ENCODE measurements at regions not wholly inside any gene's neighbourhood (a gene's known extent, or its start where the extent isn't known, plus 50 kb on each side); places are given as distances from the start of the nearest gene placed in this dataset.
A peak's percentile ranks its signal among the peaks of the same experiment; 100 is the strongest.
"Not testable (repeated sequence)": the region's sequence is repeated elsewhere in the genome, so short reads cannot be mapped to it uniquely, and the experiment has no call there.

GRCh38 chr14:47919997-47920396 is 244.6 kb upstream of the MDGA2 start:
- no peaks in the 10 kb centered on the region for H3K9me3 Mint-ChIP-seq (ENCODE audit: unreplicated experiment)
- no peak overlapping the region for H3K27ac Mint-ChIP-seq (ENCODE audit: unreplicated experiment)
- TF ChIP-seq, protein P1, sequence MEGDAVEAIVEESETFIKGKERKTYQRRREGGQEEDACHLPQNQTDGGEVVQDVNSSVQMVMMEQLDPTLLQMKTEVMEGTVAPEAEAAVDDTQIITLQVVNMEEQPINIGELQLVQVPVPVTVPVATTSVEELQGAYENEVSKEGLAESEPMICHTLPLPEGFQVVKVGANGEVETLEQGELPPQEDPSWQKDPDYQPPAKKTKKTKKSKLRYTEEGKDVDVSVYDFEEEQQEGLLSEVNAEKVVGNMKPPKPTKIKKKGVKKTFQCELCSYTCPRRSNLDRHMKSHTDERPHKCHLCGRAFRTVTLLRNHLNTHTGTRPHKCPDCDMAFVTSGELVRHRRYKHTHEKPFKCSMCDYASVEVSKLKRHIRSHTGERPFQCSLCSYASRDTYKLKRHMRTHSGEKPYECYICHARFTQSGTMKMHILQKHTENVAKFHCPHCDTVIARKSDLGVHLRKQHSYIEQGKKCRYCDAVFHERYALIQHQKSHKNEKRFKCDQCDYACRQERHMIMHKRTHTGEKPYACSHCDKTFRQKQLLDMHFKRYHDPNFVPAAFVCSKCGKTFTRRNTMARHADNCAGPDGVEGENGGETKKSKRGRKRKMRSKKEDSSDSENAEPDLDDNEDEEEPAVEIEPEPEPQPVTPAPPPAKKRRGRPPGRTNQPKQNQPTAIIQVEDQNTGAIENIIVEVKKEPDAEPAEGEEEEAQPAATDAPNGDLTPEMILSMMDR (IDR thresholded peaks at IDR 0.05; ENCODE audit: partially characterized antibody, unreplicated experiment) = no peak
- no peak for DNase-seq
- no peaks in the 10 kb centered on the region for H3K4me1 Mint-ChIP-seq (ENCODE audit: low read depth, unreplicated experiment)
- no peak overlapping the region for H3K4me3 Mint-ChIP-seq (ENCODE audit: unreplicated experiment)
- no peaks in the 10 kb centered on the region for H3K27me3 Mint-ChIP-seq (ENCODE audit: unreplicated experiment)
- no peaks in the 10 kb centered on the region for H3K36me3 Mint-ChIP-seq (ENCODE audit: unreplicated experiment)

DNA sequence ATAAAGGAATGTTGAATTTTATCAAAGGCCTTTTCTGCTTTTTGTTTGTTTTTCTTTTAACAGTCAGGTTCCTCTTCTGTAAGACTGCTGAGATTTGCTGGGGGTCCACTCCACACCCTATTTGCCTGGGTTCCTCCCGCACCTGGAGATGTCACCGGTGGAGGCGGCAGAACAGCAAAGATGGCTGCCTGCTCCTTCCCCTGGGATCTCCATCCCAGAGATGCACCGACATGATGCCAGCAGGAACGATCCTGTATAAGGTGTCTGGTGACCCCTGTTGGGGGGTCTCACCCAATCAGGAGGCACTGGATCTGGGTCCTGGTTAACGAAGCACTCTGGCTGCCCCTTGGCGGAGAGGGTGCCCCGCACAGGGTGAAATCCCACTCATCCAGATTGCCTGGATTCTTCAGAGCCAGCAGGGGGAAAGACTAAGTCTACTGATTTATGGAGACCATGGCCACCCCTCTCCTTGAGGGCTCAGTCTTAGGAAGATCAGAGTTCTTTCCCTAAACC is 244.0 kb upstream of the MDGA2 start:
- H3K27me3 Mint-ChIP-seq (ENCODE audit: unreplicated experiment) = no peaks in the 10 kb centered on the region
- no peaks in the 10 kb centered on the region for H3K4me1 Mint-ChIP-seq (ENCODE audit: low read depth, unreplicated experiment)
- TF ChIP-seq, protein P1 (IDR thresholded peaks at IDR 0.05; ENCODE audit: partially characterized antibody, unreplicated experiment) = no peak
- H3K4me3 Mint-ChIP-seq (ENCODE audit: unreplicated experiment) = no peak overlapping the region
- DNase-seq = no peak
- no peak overlapping the region for H3K27ac Mint-ChIP-seq (ENCODE audit: unreplicated experiment)
- no peaks in the 10 kb centered on the region for H3K9me3 Mint-ChIP-seq (ENCODE audit: unreplicated experiment)
- H3K36me3 Mint-ChIP-seq (ENCODE audit: unreplicated experiment) = no peaks in the 10 kb centered on the region

DNA sequence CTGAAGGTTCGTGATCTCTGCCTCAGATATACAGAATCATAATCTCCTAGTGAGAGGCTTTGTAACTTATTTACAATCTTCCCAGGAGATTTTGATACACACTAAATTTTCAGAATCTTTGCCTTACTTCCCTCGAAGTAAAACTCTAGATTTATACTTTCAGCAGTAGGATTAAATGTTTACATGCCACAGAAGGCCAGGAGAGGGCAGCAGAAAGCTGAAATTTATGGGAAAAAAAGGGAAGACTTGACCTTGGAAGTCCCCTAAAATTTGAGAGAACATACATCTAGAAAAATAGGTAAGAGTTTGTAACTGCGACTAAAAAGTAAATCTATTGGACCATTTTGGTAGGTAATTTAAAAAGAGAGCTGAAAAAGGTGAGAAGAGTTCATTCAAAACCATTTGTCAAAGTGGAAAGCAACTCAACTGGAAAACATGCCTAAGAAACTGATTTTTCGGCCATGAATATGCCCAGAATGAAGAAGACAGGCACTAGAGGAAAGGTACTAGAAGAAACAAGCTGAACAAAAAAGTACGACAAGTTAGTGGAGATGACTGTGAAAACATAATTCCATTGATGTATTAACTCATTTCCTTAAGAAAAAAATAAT is 242.0 kb upstream of the MDGA2 start:
- TF ChIP-seq, protein P1 (IDR thresholded peaks at IDR 0.05; ENCODE audit: partially characterized antibody, unreplicated experiment) = peak; percentile 73
- Mint-ChIP-seq H3K4me3 (ENCODE audit: unreplicated experiment) (no peak overlapping the region), H3K27ac (ENCODE audit: unreplicated experiment) (no peak overlapping the region), H3K4me1 (ENCODE audit: low read depth, unreplicated experiment) (no peaks in the 10 kb centered on the region), H3K36me3 (ENCODE audit: unreplicated experiment) (no peaks in the 10 kb centered on the region), H3K9me3 (ENCODE audit: unreplicated experiment) (no peaks in the 10 kb centered on the region), H3K27me3 (ENCODE audit: unreplicated experiment) (no peaks in the 10 kb centered on the region)
- DNase-seq = peak; percentile 47

DNA sequence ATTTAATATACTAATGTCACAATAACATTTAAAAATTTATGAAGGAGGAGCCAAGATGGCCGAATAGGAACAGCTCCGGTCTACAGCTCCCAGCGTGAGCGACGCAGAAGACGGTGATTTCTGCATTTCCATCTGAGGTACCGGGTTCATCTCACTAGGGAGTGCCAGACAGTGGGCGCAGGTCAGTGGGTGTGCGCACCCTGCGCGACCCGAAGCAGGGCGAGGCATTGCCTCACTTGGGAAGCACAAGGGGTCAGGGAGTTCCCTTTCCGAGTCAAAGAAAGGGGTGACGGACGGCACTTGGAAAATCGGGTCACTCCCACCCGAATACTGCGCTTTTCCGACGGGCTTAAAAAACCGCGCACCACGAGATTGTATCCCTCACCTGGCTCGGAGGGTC is 225.7 kb upstream of the MDGA2 start:
- Mint-ChIP-seq H3K4me3 (ENCODE audit: unreplicated experiment) (peak overlapping the region; percentile 85), H3K27ac (ENCODE audit: unreplicated experiment) (peak overlapping the region; percentile 96)
- H3K9me3 Mint-ChIP-seq (ENCODE audit: unreplicated experiment); DNase-seq; H3K27me3 Mint-ChIP-seq (ENCODE audit: unreplicated experiment); H3K4me1 Mint-ChIP-seq (ENCODE audit: low read depth, unreplicated experiment); H3K36me3 Mint-ChIP-seq (ENCODE audit: unreplicated experiment): not testable (repeated sequence)

GRCh38 chr14:47899685-47900084 is 224.3 kb upstream of the MDGA2 start:
- Mint-ChIP-seq H3K4me3 (ENCODE audit: unreplicated experiment) (peak overlapping the region; percentile 67), H3K4me1 (ENCODE audit: low read depth, unreplicated experiment) (no peaks in the 10 kb centered on the region), H3K9me3 (ENCODE audit: unreplicated experiment) (no peaks in the 10 kb centered on the region), H3K27ac (ENCODE audit: unreplicated experiment) (no peak overlapping the region), H3K36me3 (ENCODE audit: unreplicated experiment) (no peaks in the 10 kb centered on the region), H3K27me3 (ENCODE audit: unreplicated experiment) (no peaks in the 10 kb centered on the region)
- DNase-seq = no peak
- TF ChIP-seq, protein P1 (IDR thresholded peaks at IDR 0.05; ENCODE audit: partially characterized antibody, unreplicated experiment) = no peak

Data from glutamatergic neuron (in vitro differentiated cells).